ENCODE measurements at regions not wholly inside any gene's neighbourhood (a gene's known extent, or its start where the extent isn't known, plus 50 kb on each side); places are given as distances from the start of the nearest gene placed in this dataset.

DNA sequence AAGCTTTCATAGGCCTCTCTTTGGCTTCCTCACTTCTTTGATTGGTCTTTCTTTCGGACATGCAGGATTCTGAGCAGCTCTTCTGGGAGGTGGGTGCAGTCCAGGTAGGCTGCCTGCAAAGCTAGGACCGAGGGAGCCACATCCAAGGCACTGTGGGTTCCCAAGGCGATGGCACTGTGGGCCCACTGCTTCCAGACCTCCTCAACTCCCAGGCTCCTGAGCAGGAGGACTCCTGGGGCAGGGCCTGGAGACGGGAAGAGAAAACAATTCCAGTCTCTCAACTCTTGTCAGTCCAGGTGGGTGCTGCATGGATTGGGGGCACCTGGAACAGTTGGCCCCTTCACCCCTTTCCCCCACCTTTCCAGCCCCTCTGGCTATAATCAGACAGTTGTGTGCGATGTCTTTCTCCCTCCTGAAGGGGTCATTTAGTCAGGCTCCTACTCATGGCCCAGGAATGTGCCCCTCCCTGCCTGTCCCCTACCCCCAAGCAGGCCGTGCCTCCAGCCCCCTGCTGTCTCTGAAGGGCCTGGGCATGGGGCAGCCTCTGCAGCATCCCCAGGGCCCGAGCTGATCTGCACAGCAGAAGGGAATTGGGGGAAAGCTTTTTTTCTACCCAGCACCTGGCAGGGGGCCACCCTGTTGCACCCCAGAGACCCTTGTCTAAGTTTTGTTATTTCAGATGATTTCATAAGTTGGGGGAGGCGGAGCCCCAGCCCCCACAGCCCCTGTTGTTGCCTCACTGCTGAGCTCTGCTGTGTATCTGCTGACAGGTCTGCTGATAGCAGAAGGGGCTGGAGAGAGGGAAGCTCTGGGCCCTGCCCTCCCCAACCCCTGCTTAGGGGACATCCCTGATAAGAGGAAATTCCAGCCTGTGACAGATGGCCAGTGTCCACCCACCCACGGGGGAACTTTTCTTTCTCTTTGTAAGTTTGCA lies 330.3 kb downstream of the SEC14L1 start:
- peak overlapping the region in 4 of 12 donors; percentile 4 to 15 (median 10) for H3K4me3 ChIP-seq

DNA sequence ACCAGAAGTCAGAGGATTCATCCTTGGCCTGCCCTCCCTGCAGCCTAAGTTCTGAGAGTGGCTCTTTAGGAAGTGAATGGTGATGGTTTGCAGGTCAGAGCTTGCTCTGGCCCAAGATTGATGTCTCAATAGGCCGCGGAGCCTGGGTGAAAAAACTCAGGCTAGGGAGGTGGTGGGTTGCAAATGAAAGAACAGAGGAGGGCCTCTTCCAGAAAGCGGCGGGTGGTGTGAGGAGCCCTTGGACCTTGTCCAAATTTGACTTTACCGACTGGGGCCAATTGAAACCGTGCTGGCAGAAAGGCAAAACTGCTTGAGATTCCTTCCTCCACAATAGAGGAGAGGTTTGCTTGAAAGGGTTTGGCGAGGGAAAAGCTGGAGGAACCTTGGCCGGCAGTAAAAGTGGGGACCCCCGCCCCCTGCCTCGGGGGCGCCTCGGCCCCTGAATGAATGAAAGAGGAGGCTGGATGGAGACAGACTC lies 331.3 kb downstream of the SEC14L1 start:
- TF ChIP-seq, protein P1, sequence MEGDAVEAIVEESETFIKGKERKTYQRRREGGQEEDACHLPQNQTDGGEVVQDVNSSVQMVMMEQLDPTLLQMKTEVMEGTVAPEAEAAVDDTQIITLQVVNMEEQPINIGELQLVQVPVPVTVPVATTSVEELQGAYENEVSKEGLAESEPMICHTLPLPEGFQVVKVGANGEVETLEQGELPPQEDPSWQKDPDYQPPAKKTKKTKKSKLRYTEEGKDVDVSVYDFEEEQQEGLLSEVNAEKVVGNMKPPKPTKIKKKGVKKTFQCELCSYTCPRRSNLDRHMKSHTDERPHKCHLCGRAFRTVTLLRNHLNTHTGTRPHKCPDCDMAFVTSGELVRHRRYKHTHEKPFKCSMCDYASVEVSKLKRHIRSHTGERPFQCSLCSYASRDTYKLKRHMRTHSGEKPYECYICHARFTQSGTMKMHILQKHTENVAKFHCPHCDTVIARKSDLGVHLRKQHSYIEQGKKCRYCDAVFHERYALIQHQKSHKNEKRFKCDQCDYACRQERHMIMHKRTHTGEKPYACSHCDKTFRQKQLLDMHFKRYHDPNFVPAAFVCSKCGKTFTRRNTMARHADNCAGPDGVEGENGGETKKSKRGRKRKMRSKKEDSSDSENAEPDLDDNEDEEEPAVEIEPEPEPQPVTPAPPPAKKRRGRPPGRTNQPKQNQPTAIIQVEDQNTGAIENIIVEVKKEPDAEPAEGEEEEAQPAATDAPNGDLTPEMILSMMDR (IDR thresholded peaks at IDR 0.05) = no peak
- no peak for TF ChIP-seq POLR2A (IDR thresholded peaks at IDR 0.05)
- H3K4me3 ChIP-seq = peak overlapping the region in 4 of 12 donors; percentile 4 to 15 (median 10)
- H3K4me1 ChIP-seq = peaks cover 26 to 98% (median 79%) of the 10 kb centered on the region in 12 donors
- WGBS, 4 donors = 2 to 7% (median 3%) methylated on average over 12 of the region's 12 CpGs
- peak in 1 of 5 donors; percentile 53 for DNase-seq
- peak overlapping the region; percentile 62 to 88 (median 80) for H3K27ac ChIP-seq
- H3K9me3 ChIP-seq = no peaks in the 10 kb centered on the region
- intact Hi-C loops (cut with DNase I) = loop anchor here in 6 of 10 donors (5.0 kb wide), 1 partner anchor 40 kb away; no protein-coding TSS in a partner anchor
- no peaks in the 10 kb centered on the region for H3K27me3 ChIP-seq
- no peaks in the 10 kb centered on the region for H3K36me3 ChIP-seq
- ATAC-seq = peak; percentile 33 to 69 (median 64)

More for the DNA sequence above, 330.3 kb downstream of the SEC14L1 start:
- DNase-seq (peak in 4 of 5 donors; percentile 64 to 82 (median 74)), ATAC-seq (peak; percentile 87 to 90 (median 89))
- TF ChIP-seq, protein P1 (IDR thresholded peaks at IDR 0.05) = no peak
- TF ChIP-seq POLR2A (IDR thresholded peaks at IDR 0.05) = no peak
- Histone ChIP-seq H3K27ac (peak overlapping the region; percentile 62 to 88 (median 80)), H3K9me3 (no peaks in the 10 kb centered on the region), H3K4me1 (peaks cover 28 to 98% (median 80%) of the 10 kb centered on the region in 12 donors), H3K36me3 (no peaks in the 10 kb centered on the region), H3K27me3 (no peaks in the 10 kb centered on the region)
- WGBS, 4 donors = 44 to 57% (median 48%) methylated on average over 8 to 9 of the region's 9 CpGs
- intact Hi-C loops (cut with DNase I) = loop anchor here in 6 of 10 donors (5.0 kb wide), 1 partner anchor 39 kb away; no protein-coding TSS in a partner anchor

DNA sequence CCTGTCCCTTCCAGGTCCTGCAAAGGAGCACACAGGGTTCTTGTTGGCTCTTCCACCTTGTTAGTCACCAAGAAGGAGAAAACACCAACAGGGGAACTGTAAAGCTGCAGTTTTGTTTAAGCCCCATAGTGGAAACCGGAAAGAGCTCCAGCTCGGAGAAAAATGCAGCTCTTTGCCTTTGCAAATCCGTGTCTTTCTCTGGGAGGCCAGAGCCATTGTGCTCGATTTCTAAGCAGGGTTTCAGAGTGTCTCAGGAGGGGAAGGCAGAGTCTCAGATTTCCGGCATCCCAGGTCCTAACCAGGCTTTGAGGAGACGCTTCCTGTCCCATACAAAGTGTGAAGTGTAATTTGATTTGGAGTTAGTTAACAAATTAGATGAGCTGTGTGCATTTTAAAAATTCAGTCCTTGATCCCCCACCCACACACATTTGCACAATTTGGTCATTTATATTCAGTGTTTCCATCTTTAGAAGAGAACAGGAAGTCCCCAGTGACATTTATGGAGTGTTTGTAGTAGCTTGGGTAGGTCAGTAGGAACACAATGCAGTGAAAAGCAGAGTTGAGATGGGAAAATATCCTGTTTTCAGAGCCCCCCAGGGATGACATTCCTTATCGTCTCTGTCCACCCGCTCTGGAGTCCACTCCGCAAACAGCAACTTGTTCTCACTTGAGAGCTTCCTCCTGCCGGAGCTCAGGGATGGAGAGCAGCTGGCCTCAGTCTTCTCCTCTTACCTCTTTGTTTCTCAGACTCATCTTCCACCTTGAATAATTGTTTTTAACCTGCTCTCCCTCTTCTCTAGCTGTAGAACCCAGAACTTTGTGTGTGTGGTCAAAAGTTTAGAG lies 331.9 kb downstream of the SEC14L1 start:
- intact Hi-C loops (cut with DNase I) = loop anchor here in 6 of 10 donors (5.0 kb wide), 1 partner anchor 40 kb away; no protein-coding TSS in a partner anchor

More for the DNA sequence above, 331.9 kb downstream of the SEC14L1 start:
- no peaks in the 10 kb centered on the region for H3K27me3 ChIP-seq
- ATAC-seq = peak in 1 of 4 donors; percentile 10
- H3K9me3 ChIP-seq = no peaks in the 10 kb centered on the region
- H3K4me3 ChIP-seq = peak overlapping the region in 2 of 12 donors; percentile 3 to 15
- TF ChIP-seq, protein P1 (IDR thresholded peaks at IDR 0.05) = no peak
- no peak for TF ChIP-seq POLR2A (IDR thresholded peaks at IDR 0.05)
- 26 to 34% (median 29%) methylated on average over 10 of the region's 10 CpGs for WGBS, 4 donors
- DNase-seq = no peak
- peak overlapping the region; percentile 62 to 88 (median 80) for H3K27ac ChIP-seq
- H3K4me1 ChIP-seq = peaks cover 21 to 98% (median 79%) of the 10 kb centered on the region in 12 donors
- no peaks in the 10 kb centered on the region for H3K36me3 ChIP-seq
